Calu3 (cell line): ENCODE measurements at regions not wholly inside any gene's neighbourhood (a gene's known extent, or its start where the extent isn't known, plus 50 kb on each side); places are given as distances from the start of the nearest gene placed in this dataset.

ENCODE experiments used
- BruUV-seq: library from RNA; stranded (reverse); fragments of 400-500 nt; replicated peaks from 2 replicates; lab custom pipeline; 2021; lab: Mats Ljungman, UMichigan
- CTCF ChIA-PET: fragments of 300-600 bp; sonication (Branson Sonifier 250); formaldehyde crosslinking; loops from one replicate; lab custom pipeline; 2022; ENCODE audit warnings: antibody characterized with exemption; lab: Charles Lee
- DNase-seq: peaks from one replicate; pipeline ENCODE4 v3.0.0; 2022
- H3K27ac Mint-ChIP-seq: one replicate; pipeline ENCODE4 v1.8.0; 2022; ENCODE audit warnings: mixed read lengths; ENCODE audit not compliant: unreplicated experiment
- H3K27me3 Mint-ChIP-seq: one replicate; pipeline ENCODE4 v1.8.0; 2022; ENCODE audit warnings: mixed read lengths; ENCODE audit not compliant: unreplicated experiment
- H3K36me3 Mint-ChIP-seq: one replicate; pipeline ENCODE4 v1.8.0; 2022; ENCODE audit warnings: mild to moderate bottlenecking, moderate library complexity, mixed read lengths; ENCODE audit not compliant: insufficient read depth, unreplicated experiment
- H3K4me1 Mint-ChIP-seq: one replicate; pipeline ENCODE4 v1.8.0; 2022; ENCODE audit warnings: mild to moderate bottlenecking, low read depth, mixed read lengths; ENCODE audit not compliant: unreplicated experiment
- H3K4me3 Mint-ChIP-seq: one replicate; pipeline ENCODE4 v1.8.0; 2022; ENCODE audit warnings: mild to moderate bottlenecking, low read depth, moderate library complexity, mixed read lengths; ENCODE audit not compliant: unreplicated experiment
- H3K9me3 Mint-ChIP-seq: one replicate; pipeline ENCODE4 v1.8.0; 2022; ENCODE audit warnings: low read depth, mixed read lengths; ENCODE audit not compliant: unreplicated experiment
- CTCF ChIP-seq: fragments of 200-600 bp; IDR thresholded peaks from one replicate; pipeline ENCODE4 v1.8.0; 2022; ENCODE audit warnings: antibody characterized with exemption; ENCODE audit not compliant: unreplicated experiment
- intact Hi-C: fragments of 100-400 bp; cut with micrococcal nuclease; formaldehyde crosslinking; loops from one replicate; pipeline ENCODE4 v1.10.0; 2022; ENCODE audit not compliant: unreplicated experiment

GRCh38 chr3:190208196-190208595 is 87.5 kb upstream of the P3H2 start:
- no peak for TF ChIP-seq CTCF
- BruUV-seq: no TSS peak
- peaks cover 10% of the 10 kb centered on the region for H3K9me3 Mint-ChIP-seq
- intact Hi-C loops: no loop called here
- no peaks in the 10 kb centered on the region for H3K4me1 Mint-ChIP-seq
- no peaks in the 10 kb centered on the region for H3K36me3 Mint-ChIP-seq
- CTCF ChIA-PET: interaction anchor here (0.6 kb wide), 1 partner anchor 16 kb away, joined by 3 read pairs; no protein-coding TSS in a partner anchor
- no peak overlapping the region for H3K27ac Mint-ChIP-seq
- no peaks in the 10 kb centered on the region for H3K27me3 Mint-ChIP-seq
- DNase-seq: no peak
- no peak overlapping the region for H3K4me3 Mint-ChIP-seq

- CTCF ChIA-PET: interaction anchor here (0.7 kb wide), 1 partner anchor 47 kb away, joined by 8 read pairs; no protein-coding TSS in a partner anchor
- H3K27me3 Mint-ChIP-seq: no peaks in the 10 kb centered on the region
- intact Hi-C loops: no loop called here
- H3K9me3 Mint-ChIP-seq: no peaks in the 10 kb centered on the region
- no peak for DNase-seq
- no peak overlapping the region for H3K4me3 Mint-ChIP-seq
- no TSS peak for BruUV-seq
- no peak overlapping the region for H3K27ac Mint-ChIP-seq
- no peaks in the 10 kb centered on the region for H3K36me3 Mint-ChIP-seq
- TF ChIP-seq CTCF: no peak
- no peaks in the 10 kb centered on the region for H3K4me1 Mint-ChIP-seq
Measured at GRCh38 chr3:190205739-190206138, 85.0 kb upstream of the P3H2 start.

GRCh38 chr3:190204200-190204599 is 83.5 kb upstream of the P3H2 start:
- no peak for TF ChIP-seq CTCF
- CTCF ChIA-PET: interaction anchor here (0.6 to 1.4 kb wide), 2 partner anchors 98 to 192 kb away, joined by 3 to 4 read pairs; no protein-coding TSS in a partner anchor
- Mint-ChIP-seq H3K27me3 (no peaks in the 10 kb centered on the region), H3K36me3 (no peaks in the 10 kb centered on the region), H3K27ac (no peak overlapping the region), H3K9me3 (no peaks in the 10 kb centered on the region), H3K4me1 (no peaks in the 10 kb centered on the region), H3K4me3 (no peak overlapping the region)
- no TSS peak for BruUV-seq
- intact Hi-C loops: no loop called here
- DNase-seq: no peak

GRCh38 chr3:190197346-190197763 is 76.7 kb upstream of the P3H2 start:
- intact Hi-C loops: loop anchor here (5.0 kb wide), 1 partner anchor 75 kb away; the partner anchor contains the start of gene P3H2
- H3K36me3 Mint-ChIP-seq: no peaks in the 10 kb centered on the region
- TF ChIP-seq CTCF: no peak
- no peaks in the 10 kb centered on the region for H3K9me3 Mint-ChIP-seq
- no TSS peak for BruUV-seq
- H3K4me1 Mint-ChIP-seq: peaks cover 9% of the 10 kb centered on the region
- no peak overlapping the region for H3K27ac Mint-ChIP-seq
- no peaks in the 10 kb centered on the region for H3K27me3 Mint-ChIP-seq
- H3K4me3 Mint-ChIP-seq: no peak overlapping the region
- CTCF ChIA-PET: interaction anchor here (0.7 to 1.1 kb wide), 2 partner anchors 26 to 246 kb away, joined by 3 to 4 read pairs; no protein-coding TSS in a partner anchor
- DNase-seq: no peak
